Loucy (cell line): ENCODE measurements at regions not wholly inside any gene's neighbourhood (a gene's known extent, or its start where the extent isn't known, plus 50 kb on each side); places are given as distances from the start of the nearest gene placed in this dataset.
"Not testable (repeated sequence)": the region's sequence is repeated elsewhere in the genome, so short reads cannot be mapped to it uniquely, and the experiment has no call there.

Experiments used
- H2AFZ ChIP-seq: fragments of 200-600 bp; sonication (generic); 2 replicates; pipeline ENCODE4 v1.6.0; 2016; ENCODE audit warnings: antibody characterized with exemption, mild to moderate bottlenecking, low read length, moderate library complexity
- H3F3A ChIP-seq: fragments of 200-600 bp; 2 replicates; pipeline ENCODE4 v1.6.0; 2016; ENCODE audit warnings: antibody characterized with exemption, low read depth, mild to moderate bottlenecking
- H3K27me3 ChIP-seq: fragments of 200-600 bp; sonication (generic); 2 replicates; pipeline ENCODE4 v1.6.1; 2014; ENCODE audit warnings: low read length, mild to moderate bottlenecking; ENCODE audit not compliant: insufficient read depth, poor library complexity, severe bottlenecking
- H3K36me3 ChIP-seq: fragments of 200-600 bp; sonication (generic); 2 replicates; pipeline ENCODE4 v1.6.1; 2016; ENCODE audit warnings: low read length; ENCODE audit not compliant: insufficient read depth
- H3K4me1 ChIP-seq: fragments of 200-600 bp; sonication (generic); 2 replicates; pipeline ENCODE4 v1.5.1; 2014; ENCODE audit warnings: low read length, mild to moderate bottlenecking; ENCODE audit not compliant: insufficient read depth, poor library complexity, severe bottlenecking
- H3K4me2 ChIP-seq: fragments of 200-600 bp; sonication (generic); 2 replicates; pipeline ENCODE4 v1.6.0; 2014; ENCODE audit warnings: antibody characterized with exemption, low read length, low read depth, mild to moderate bottlenecking; ENCODE audit not compliant: poor library complexity, severe bottlenecking
- H3K4me3 ChIP-seq: fragments of 200-600 bp; sonication (generic); 2 replicates; pipeline ENCODE4 v1.5.1; 2014; ENCODE audit warnings: low read length, mild to moderate bottlenecking, mixed read lengths; ENCODE audit not compliant: poor library complexity, severe bottlenecking
- H3K79me2 ChIP-seq: fragments of 200-600 bp; sonication (generic); 2 replicates; pipeline ENCODE4 v1.6.1; 2014; ENCODE audit warnings: low read length; ENCODE audit not compliant: insufficient read depth
- H3K9ac ChIP-seq: fragments of 200-600 bp; sonication (generic); 2 replicates; pipeline ENCODE4 v1.6.0; 2014; ENCODE audit warnings: mild to moderate bottlenecking, low read depth, low read length, moderate library complexity; ENCODE audit not compliant: poor library complexity, severe bottlenecking
- H3K9me2 ChIP-seq: fragments of 200-600 bp; sonication (generic); replicated peaks from 2 replicates; pipeline ENCODE4 v1.6.1; 2016; ENCODE audit warnings: low read depth, low read length, mixed read lengths
- H3K9me3 ChIP-seq: fragments of 200-600 bp; sonication (generic); 2 replicates; pipeline ENCODE4 v1.6.1; 2014; ENCODE audit warnings: mild to moderate bottlenecking, antibody characterized with exemption, low read length, low read depth; ENCODE audit not compliant: insufficient read depth
- H4K20me1 ChIP-seq: fragments of 200-600 bp; sonication (generic); 2 replicates; pipeline ENCODE4 v1.6.0; 2014; ENCODE audit warnings: antibody characterized with exemption, low read length, mild to moderate bottlenecking; ENCODE audit not compliant: insufficient read depth, poor library complexity, severe bottlenecking
- EZH2phosphoT487 ChIP-seq: fragments of 200-600 bp; IDR thresholded peaks from 2 replicates; pipeline ENCODE4 v1.6.1; 2018; ENCODE audit warnings: antibody characterized with exemption, mild to moderate bottlenecking, moderate library complexity, borderline replicate concordance
- TF ChIP-seq, protein P1 (sequence below): fragments of 200-600 bp; sonication (generic); conservative IDR thresholded peaks from 2 replicates; pipeline ENCODE4 v1.5.1; 2014; ENCODE audit warnings: mild to moderate bottlenecking, antibody characterized with exemption, low read length

DNA sequence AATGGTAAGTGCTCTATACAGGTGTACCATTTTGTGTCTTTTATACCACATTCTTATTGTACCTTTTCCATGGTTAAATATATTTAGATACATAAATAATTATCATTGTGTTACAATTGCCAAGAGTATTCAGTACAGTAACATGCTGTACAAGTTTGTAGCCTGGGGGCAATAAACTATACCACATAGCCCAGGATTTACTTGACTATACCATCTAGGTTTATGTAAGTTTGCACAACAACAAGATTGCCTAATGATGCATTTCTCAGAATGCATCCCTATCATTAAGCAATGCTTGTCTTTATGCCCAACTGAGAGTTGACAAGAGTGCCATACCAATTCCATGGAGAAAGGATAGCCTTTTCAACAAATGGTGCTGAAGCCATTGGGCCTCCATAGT is 136.7 kb upstream of the PJA2 start:
- no peak overlapping the region for H3K4me2 ChIP-seq
- no peak overlapping the region for H3K4me3 ChIP-seq
- no peaks in the 10 kb centered on the region for H3K79me2 ChIP-seq
- H3K9ac ChIP-seq = no peak overlapping the region
- no peaks in the 10 kb centered on the region for H3K9me3 ChIP-seq
- H3K36me3 ChIP-seq = no peaks in the 10 kb centered on the region
- no peaks in the 10 kb centered on the region for H3F3A ChIP-seq
- H4K20me1 ChIP-seq = no peaks in the 10 kb centered on the region
- H3K4me1 ChIP-seq = no peaks in the 10 kb centered on the region
- H2AFZ ChIP-seq = no peak overlapping the region
- TF ChIP-seq, protein P1, sequence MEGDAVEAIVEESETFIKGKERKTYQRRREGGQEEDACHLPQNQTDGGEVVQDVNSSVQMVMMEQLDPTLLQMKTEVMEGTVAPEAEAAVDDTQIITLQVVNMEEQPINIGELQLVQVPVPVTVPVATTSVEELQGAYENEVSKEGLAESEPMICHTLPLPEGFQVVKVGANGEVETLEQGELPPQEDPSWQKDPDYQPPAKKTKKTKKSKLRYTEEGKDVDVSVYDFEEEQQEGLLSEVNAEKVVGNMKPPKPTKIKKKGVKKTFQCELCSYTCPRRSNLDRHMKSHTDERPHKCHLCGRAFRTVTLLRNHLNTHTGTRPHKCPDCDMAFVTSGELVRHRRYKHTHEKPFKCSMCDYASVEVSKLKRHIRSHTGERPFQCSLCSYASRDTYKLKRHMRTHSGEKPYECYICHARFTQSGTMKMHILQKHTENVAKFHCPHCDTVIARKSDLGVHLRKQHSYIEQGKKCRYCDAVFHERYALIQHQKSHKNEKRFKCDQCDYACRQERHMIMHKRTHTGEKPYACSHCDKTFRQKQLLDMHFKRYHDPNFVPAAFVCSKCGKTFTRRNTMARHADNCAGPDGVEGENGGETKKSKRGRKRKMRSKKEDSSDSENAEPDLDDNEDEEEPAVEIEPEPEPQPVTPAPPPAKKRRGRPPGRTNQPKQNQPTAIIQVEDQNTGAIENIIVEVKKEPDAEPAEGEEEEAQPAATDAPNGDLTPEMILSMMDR = no peak
- TF ChIP-seq EZH2phosphoT487 = no peak
- no peaks in the 10 kb centered on the region for H3K27me3 ChIP-seq
- H3K9me2 ChIP-seq = no peaks in the 10 kb centered on the region

- H3K4me3 ChIP-seq, H3K27me3 ChIP-seq, H3K9ac ChIP-seq, H2AFZ ChIP-seq, H3K4me1 ChIP-seq, H3K9me3 ChIP-seq, H3K9me2 ChIP-seq, H3F3A ChIP-seq, H3K79me2 ChIP-seq, H3K36me3 ChIP-seq, H3K4me2 ChIP-seq, H4K20me1 ChIP-seq: not testable (repeated sequence)
Observed at GRCh38 chr5:109544873-109545272, 135.1 kb upstream of the PJA2 start.

DNA sequence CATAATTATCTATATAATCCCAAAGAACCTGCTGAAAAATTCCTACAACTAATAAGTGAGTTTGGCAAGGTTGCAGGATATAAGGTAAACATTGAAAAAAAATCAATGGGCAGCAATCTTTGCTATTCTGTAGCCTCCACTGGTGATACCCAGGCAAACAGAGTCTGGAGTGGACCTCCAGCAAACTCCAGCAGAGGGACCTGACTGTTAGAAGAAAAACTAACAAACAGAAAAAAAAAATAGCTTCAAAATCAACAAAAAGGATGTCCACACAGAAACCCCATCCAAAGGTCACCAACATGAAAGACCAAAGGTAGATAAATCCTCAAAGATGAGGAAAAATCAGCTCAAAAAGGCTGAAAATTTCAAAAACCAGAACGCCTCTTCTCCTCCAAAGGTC is 128.9 kb upstream of the PJA2 start:
- H3F3A ChIP-seq, H4K20me1 ChIP-seq, H3K9me3 ChIP-seq, H2AFZ ChIP-seq, H3K4me1 ChIP-seq, H3K4me2 ChIP-seq, H3K27me3 ChIP-seq, H3K9me2 ChIP-seq, H3K36me3 ChIP-seq, H3K9ac ChIP-seq, H3K4me3 ChIP-seq, H3K79me2 ChIP-seq: not testable (repeated sequence)

DNA sequence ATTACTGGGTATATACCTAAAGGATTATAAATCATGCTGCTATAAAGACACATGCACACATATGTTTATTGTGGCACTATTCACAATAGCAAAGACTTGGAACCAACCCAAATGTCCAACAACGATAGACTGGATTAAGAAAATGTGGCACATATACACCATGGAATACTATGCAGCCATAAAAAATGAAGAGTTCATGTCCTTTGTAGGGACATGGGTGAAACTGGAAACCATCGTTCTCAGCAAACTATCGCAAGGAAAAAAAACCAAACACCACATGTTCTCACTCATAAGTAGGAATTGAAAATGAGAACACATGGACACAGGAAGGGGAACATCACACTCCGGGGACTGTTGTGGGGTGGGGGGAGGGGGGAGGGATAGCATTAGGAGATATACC is 125.3 kb upstream of the PJA2 start:
- H3F3A ChIP-seq, H3K27me3 ChIP-seq, H3K4me3 ChIP-seq, H3K4me1 ChIP-seq, H3K79me2 ChIP-seq, H2AFZ ChIP-seq, H3K9me3 ChIP-seq, H3K36me3 ChIP-seq, H4K20me1 ChIP-seq, H3K4me2 ChIP-seq, H3K9ac ChIP-seq, H3K9me2 ChIP-seq: not testable (repeated sequence)

DNA sequence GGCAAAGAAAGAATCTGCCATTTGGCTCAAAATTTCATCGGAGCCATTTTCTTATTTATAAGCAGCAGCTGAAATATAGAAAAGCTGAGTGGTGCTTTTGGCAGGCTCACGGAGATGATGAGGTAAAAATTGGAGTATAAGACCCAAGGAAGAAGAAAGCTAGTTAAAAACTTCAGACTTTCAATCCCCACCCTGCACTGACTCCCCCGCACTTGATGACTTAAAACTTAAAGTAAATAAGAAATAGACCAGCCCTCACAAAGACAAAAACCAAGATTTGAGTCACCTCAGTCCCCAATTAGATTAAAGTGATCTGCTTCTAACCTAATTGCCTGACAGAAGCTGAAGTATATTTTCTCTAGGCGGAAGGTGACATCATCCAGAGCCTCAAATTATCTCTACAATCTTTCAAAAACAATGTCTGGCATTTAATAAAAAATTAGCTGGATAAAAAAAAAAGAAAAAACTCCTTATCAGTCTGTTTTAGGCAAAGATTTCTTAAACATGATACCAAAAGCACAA is 124.0 kb upstream of the PJA2 start:
- H3K9me3 ChIP-seq = no peaks in the 10 kb centered on the region
- H2AFZ ChIP-seq = no peak overlapping the region
- H3K4me3 ChIP-seq = no peak overlapping the region
- no peak overlapping the region for H3K9ac ChIP-seq
- H3K27me3 ChIP-seq = no peaks in the 10 kb centered on the region
- H3K4me1 ChIP-seq = no peaks in the 10 kb centered on the region
- H3F3A ChIP-seq = no peaks in the 10 kb centered on the region
- H3K4me2 ChIP-seq = no peak overlapping the region
- no peaks in the 10 kb centered on the region for H3K36me3 ChIP-seq
- no peaks in the 10 kb centered on the region for H3K79me2 ChIP-seq
- TF ChIP-seq, protein P1 = no peak
- TF ChIP-seq EZH2phosphoT487 = no peak
- no peaks in the 10 kb centered on the region for H4K20me1 ChIP-seq
- H3K9me2 ChIP-seq = no peaks in the 10 kb centered on the region
